Activated CD4-positive, alpha-beta memory T cell treated with anti-CD3 and anti-CD28 coated beads, Interleukin-2, amount 10 ng/mL, durations not matched to agents 7 days and 5 days (primary cell): ENCODE measurements at regions not wholly inside any gene's neighbourhood (a gene's known extent, or its start where the extent isn't known, plus 50 kb on each side); places are given as distances from the start of the nearest gene placed in this dataset.
"Not testable (repeated sequence)": the region's sequence is repeated elsewhere in the genome, so short reads cannot be mapped to it uniquely, and the experiment has no call there.

ENCODE experiments used
- CTCF ChIA-PET: fragments of 350-600 bp; sonication (Branson Sonifier 250); formaldehyde crosslinking; loops from one replicate; lab custom pipeline; 2021; ENCODE audit warnings: antibody characterized with exemption, inconsistent platforms; lab: Charles Lee
- POLR2A ChIA-PET: fragments of 350-600 bp; sonication (Branson Sonifier 250); formaldehyde crosslinking; loops from one replicate; lab custom pipeline; 2021; ENCODE audit warnings: antibody characterized with exemption; lab: Charles Lee
- DNase-seq: peaks from one replicate; pipeline ENCODE4 v3.0.0-alpha.2; 2020
- H3K27ac Mint-ChIP-seq: one replicate; pipeline ENCODE4 v1.8.0; 2021; ENCODE audit warnings: mild to moderate bottlenecking, mixed read lengths
- H3K27me3 Mint-ChIP-seq: one replicate; pipeline ENCODE4 v1.8.0; 2021; ENCODE audit warnings: mixed read lengths
- H3K36me3 Mint-ChIP-seq: one replicate; pipeline ENCODE4 v1.8.0; 2021; ENCODE audit warnings: low read depth, mixed read lengths
- H3K4me1 Mint-ChIP-seq: one replicate; pipeline ENCODE4 v1.8.0; 2021; ENCODE audit warnings: mixed read lengths
- H3K4me3 Mint-ChIP-seq: one replicate; pipeline ENCODE4 v1.8.0; 2021; ENCODE audit warnings: mild to moderate bottlenecking, mixed read lengths
- H3K9me3 Mint-ChIP-seq: one replicate; pipeline ENCODE4 v1.8.0; 2021; ENCODE audit warnings: mixed read lengths

- no peak for DNase-seq
- POLR2A ChIA-PET, result no interaction called here
- Mint-ChIP-seq H3K27ac (no peak overlapping the region), H3K36me3 (no peaks in the 10 kb centered on the region), H3K9me3 (no peaks in the 10 kb centered on the region), H3K27me3 (peaks cover 18% of the 10 kb centered on the region), H3K4me3 (no peak overlapping the region), H3K4me1 (no peaks in the 10 kb centered on the region)
- CTCF ChIA-PET, result no interaction called here
These were observed 154.0 kb downstream of the FOXD2 start for GRCh38 chr1:47591801-47592200.

GRCh38 chr1:47592296-47593012 is 154.6 kb downstream of the FOXD2 start:
- CTCF ChIA-PET, result no interaction called here

GRCh38 chr1:47593013-47593568 is 155.2 kb downstream of the FOXD2 start:
- Mint-ChIP-seq H3K4me1 (no peaks in the 10 kb centered on the region), H3K9me3 (no peaks in the 10 kb centered on the region), H3K27ac (no peak overlapping the region), H3K4me3 (no peak overlapping the region), H3K36me3 (no peaks in the 10 kb centered on the region), H3K27me3 (peaks cover 18% of the 10 kb centered on the region)
- ChIA-PET CTCF (no interaction called here), POLR2A (no interaction called here)
- DNase-seq, result no peak

More at GRCh38 chr1:47592296-47593012, 154.6 kb downstream of the FOXD2 start:
- no peak overlapping the region for H3K4me3 Mint-ChIP-seq
- peaks cover 18% of the 10 kb centered on the region for H3K27me3 Mint-ChIP-seq
- POLR2A ChIA-PET, result interaction anchor here (0.6 kb wide), 1 partner anchor 23 kb away, joined by 3 read pairs; no protein-coding TSS in a partner anchor
- no peak for DNase-seq
- no peak overlapping the region for H3K27ac Mint-ChIP-seq
- no peaks in the 10 kb centered on the region for H3K36me3 Mint-ChIP-seq
- H3K9me3 Mint-ChIP-seq, result no peaks in the 10 kb centered on the region
- H3K4me1 Mint-ChIP-seq, result no peaks in the 10 kb centered on the region

- POLR2A ChIA-PET, result no interaction called here
- CTCF ChIA-PET, result no interaction called here
- no peak overlapping the region for H3K4me3 Mint-ChIP-seq
- H3K27me3 Mint-ChIP-seq, result peaks cover 18% of the 10 kb centered on the region
- no peaks in the 10 kb centered on the region for H3K4me1 Mint-ChIP-seq
- H3K27ac Mint-ChIP-seq, result no peak overlapping the region
- no peak for DNase-seq
- H3K9me3 Mint-ChIP-seq, result no peaks in the 10 kb centered on the region
- no peaks in the 10 kb centered on the region for H3K36me3 Mint-ChIP-seq
These were observed 155.9 kb downstream of the FOXD2 start for GRCh38 chr1:47593598-47594285.

- POLR2A ChIA-PET, result no interaction called here
- H3K36me3 Mint-ChIP-seq, result no peaks in the 10 kb centered on the region
These were observed 156.8 kb downstream of the FOXD2 start for GRCh38 chr1:47594627-47595026.

GRCh38 chr1:47596328-47596727 is 158.5 kb downstream of the FOXD2 start:
- no peak overlapping the region for H3K27ac Mint-ChIP-seq
- ChIA-PET CTCF (no interaction called here), POLR2A (no interaction called here)
- no peaks in the 10 kb centered on the region for H3K4me1 Mint-ChIP-seq
- no peak for DNase-seq
- peaks cover 24% of the 10 kb centered on the region for H3K27me3 Mint-ChIP-seq
- no peaks in the 10 kb centered on the region for H3K9me3 Mint-ChIP-seq
- H3K4me3 Mint-ChIP-seq, result no peak overlapping the region
- H3K36me3 Mint-ChIP-seq, result no peaks in the 10 kb centered on the region

More at GRCh38 chr1:47594627-47595026, 156.8 kb downstream of the FOXD2 start:
- no peak overlapping the region for H3K4me3 Mint-ChIP-seq
- DNase-seq, result no peak
- CTCF ChIA-PET, result no interaction called here
- H3K27me3 Mint-ChIP-seq, result peaks cover 23% of the 10 kb centered on the region
- no peak overlapping the region for H3K27ac Mint-ChIP-seq
- no peaks in the 10 kb centered on the region for H3K9me3 Mint-ChIP-seq
- H3K4me1 Mint-ChIP-seq, result no peaks in the 10 kb centered on the region

- H3K4me1 Mint-ChIP-seq, result no peaks in the 10 kb centered on the region
These were observed 160.5 kb downstream of the FOXD2 start for GRCh38 chr1:47598357-47598756.

GRCh38 chr1:47599777-47600176 is 161.9 kb downstream of the FOXD2 start:
- no peaks in the 10 kb centered on the region for H3K9me3 Mint-ChIP-seq
- POLR2A ChIA-PET, result no interaction called here

More at GRCh38 chr1:47598357-47598756, 160.5 kb downstream of the FOXD2 start:
- DNase-seq, result no peak
- no peak overlapping the region for H3K27ac Mint-ChIP-seq
- H3K36me3 Mint-ChIP-seq, result no peaks in the 10 kb centered on the region
- H3K27me3 Mint-ChIP-seq, result peaks cover 20% of the 10 kb centered on the region
- no peaks in the 10 kb centered on the region for H3K9me3 Mint-ChIP-seq
- CTCF ChIA-PET, result no interaction called here
- H3K4me3 Mint-ChIP-seq, result no peak overlapping the region
- POLR2A ChIA-PET, result no interaction called here

GRCh38 chr1:47602491-47602890 is 164.6 kb downstream of the FOXD2 start:
- DNase-seq, H3K4me1 Mint-ChIP-seq, CTCF ChIA-PET, POLR2A ChIA-PET, H3K4me3 Mint-ChIP-seq, H3K36me3 Mint-ChIP-seq, H3K9me3 Mint-ChIP-seq, H3K27ac Mint-ChIP-seq: not testable (repeated sequence)
- H3K27me3 Mint-ChIP-seq, result peaks cover 11% of the 10 kb centered on the region

More at GRCh38 chr1:47599777-47600176, 161.9 kb downstream of the FOXD2 start:
- Mint-ChIP-seq H3K36me3 (no peaks in the 10 kb centered on the region), H3K4me3 (no peak overlapping the region), H3K4me1 (no peaks in the 10 kb centered on the region), H3K27ac (no peak overlapping the region), H3K27me3 (peaks cover 11% of the 10 kb centered on the region)
- CTCF ChIA-PET, result no interaction called here
- no peak for DNase-seq

- H3K27me3 Mint-ChIP-seq, POLR2A ChIA-PET, CTCF ChIA-PET, DNase-seq, H3K36me3 Mint-ChIP-seq, H3K4me3 Mint-ChIP-seq, H3K27ac Mint-ChIP-seq, H3K9me3 Mint-ChIP-seq, H3K4me1 Mint-ChIP-seq: not testable (repeated sequence)
These were observed 167.0 kb downstream of the FOXD2 start for GRCh38 chr1:47604869-47605268.

GRCh38 chr1:47608296-47608875 is 170.5 kb downstream of the FOXD2 start:
- Mint-ChIP-seq H3K36me3 (no peaks in the 10 kb centered on the region), H3K9me3 (no peaks in the 10 kb centered on the region), H3K4me1 (no peaks in the 10 kb centered on the region), H3K27ac (no peak overlapping the region), H3K4me3 (no peak overlapping the region), H3K27me3 (peaks cover 14% of the 10 kb centered on the region)
- peak; percentile 9 for DNase-seq
- ChIA-PET POLR2A (no interaction called here), CTCF (no interaction called here)

- no peak for DNase-seq
- no peak overlapping the region for H3K27ac Mint-ChIP-seq
- no peaks in the 10 kb centered on the region for H3K4me1 Mint-ChIP-seq
- peaks cover 19% of the 10 kb centered on the region for H3K27me3 Mint-ChIP-seq
- POLR2A ChIA-PET, result no interaction called here
- H3K36me3 Mint-ChIP-seq, result no peaks in the 10 kb centered on the region
- H3K4me3 Mint-ChIP-seq, result no peak overlapping the region
- H3K9me3 Mint-ChIP-seq, result no peaks in the 10 kb centered on the region
- CTCF ChIA-PET, result no interaction called here
These were observed 174.1 kb downstream of the FOXD2 start for GRCh38 chr1:47611992-47612391.

GRCh38 chr1:47612819-47613218 is 175.0 kb downstream of the FOXD2 start:
- no peak for DNase-seq
- ChIA-PET POLR2A (no interaction called here), CTCF (no interaction called here)
- Mint-ChIP-seq H3K4me1 (no peaks in the 10 kb centered on the region), H3K9me3 (no peaks in the 10 kb centered on the region), H3K4me3 (no peak overlapping the region), H3K27ac (no peak overlapping the region), H3K27me3 (peaks cover 19% of the 10 kb centered on the region), H3K36me3 (no peaks in the 10 kb centered on the region)
